Stimulated activated CD4-positive, alpha-beta T cell treated with anti-CD3 and anti-CD28 coated beads, Interleukin-4, amount 100 ng/mL, for 48 hours (primary cell): ENCODE measurements at regions not wholly inside any gene's neighbourhood (a gene's known extent, or its start where the extent isn't known, plus 50 kb on each side); places are given as distances from the start of the nearest gene placed in this dataset.
"Not testable (repeated sequence)": the region's sequence is repeated elsewhere in the genome, so short reads cannot be mapped to it uniquely, and the experiment has no call there.

ENCODE experiments used
- DNase-seq, 2 donors: peaks; one replicate each; pipeline ENCODE4 v3.0.0-alpha.2; 2020; ENCODE audit warnings: low read depth in 2 of 2

- DNase-seq = no peak
Observed at GRCh38 chr1:79704067-79704466, 697.5 kb upstream of the ADGRL4 start.

- DNase-seq = not testable (repeated sequence)
Observed at GRCh38 chr1:79702336-79702999, 695.9 kb upstream of the ADGRL4 start.

- DNase-seq = no peak
Observed at GRCh38 chr1:79695138-79695537, 688.6 kb upstream of the ADGRL4 start.

GRCh38 chr1:79694241-79694640 is 687.7 kb upstream of the ADGRL4 start:
- no peak for DNase-seq

GRCh38 chr1:79693441-79694114 is 687.0 kb upstream of the ADGRL4 start:
- DNase-seq = no peak

- DNase-seq = no peak
Observed at GRCh38 chr1:79692519-79692918, 686.0 kb upstream of the ADGRL4 start.

- no peak for DNase-seq
Observed at GRCh38 chr1:79688932-79689331, 682.4 kb upstream of the ADGRL4 start.

GRCh38 chr1:79683420-79683819 is 676.9 kb upstream of the ADGRL4 start:
- DNase-seq = no peak

- DNase-seq = no peak
Observed at GRCh38 chr1:79682478-79682877, 675.9 kb upstream of the ADGRL4 start.

GRCh38 chr1:79681382-79681781 is 674.9 kb upstream of the ADGRL4 start:
- DNase-seq = no peak

- DNase-seq = no peak
Observed at GRCh38 chr1:79679916-79680315, 673.4 kb upstream of the ADGRL4 start.

- no peak for DNase-seq
Observed at GRCh38 chr1:79667848-79668696, 661.5 kb upstream of the ADGRL4 start.

- no peak for DNase-seq
Observed at GRCh38 chr1:79667166-79667565, 660.6 kb upstream of the ADGRL4 start.

GRCh38 chr1:79663916-79664315 is 657.4 kb upstream of the ADGRL4 start:
- DNase-seq = no peak

GRCh38 chr1:79662596-79662995 is 656.1 kb upstream of the ADGRL4 start:
- no peak for DNase-seq

GRCh38 chr1:79660129-79660528 is 653.6 kb upstream of the ADGRL4 start:
- no peak for DNase-seq

GRCh38 chr1:79657951-79658658 is 651.6 kb upstream of the ADGRL4 start:
- no peak for DNase-seq

- DNase-seq = no peak
Observed at GRCh38 chr1:79655876-79656275, 649.3 kb upstream of the ADGRL4 start.

GRCh38 chr1:79652426-79652825 is 645.9 kb upstream of the ADGRL4 start:
- no peak for DNase-seq

GRCh38 chr1:79648126-79648525 is 641.6 kb upstream of the ADGRL4 start:
- DNase-seq = no peak

- no peak for DNase-seq
Observed at GRCh38 chr1:79646880-79647279, 640.4 kb upstream of the ADGRL4 start.

GRCh38 chr1:79638382-79638781 is 631.9 kb upstream of the ADGRL4 start:
- no peak for DNase-seq
